SK-N-SH treated with all-trans-retinoic acid at 6 μM for 48 hours (cell line): ENCODE measurements at regions not wholly inside any gene's neighbourhood (a gene's known extent, or its start where the extent isn't known, plus 50 kb on each side); places are given as distances from the start of the nearest gene placed in this dataset.

Experiments used
- ATAC-seq: fragments of 200-7000 bp; cut with Tn5 transposase; 3 replicates; pipeline ENCODE4 v1.9.1; 2020; ENCODE audit warnings: mild to moderate bottlenecking, moderate library complexity
- ARNTL ChIP-seq: fragments of 450-650 bp; formaldehyde crosslinking; IDR thresholded peaks from 2 replicates; pipeline ENCODE4 v1.5.0; 2020; ENCODE audit warnings: low read depth, mild to moderate bottlenecking, moderate library complexity, borderline replicate concordance
- BACH2 ChIP-seq: fragments of 250-450 bp; sonication (Bioruptor Pico); IDR thresholded peaks from 2 replicates; pipeline ENCODE4 v1.9.0; 2021; ENCODE audit warnings: mild to moderate bottlenecking, borderline replicate concordance
- CSDC2 ChIP-seq: fragments of 250-450 bp; sonication (Bioruptor Pico); IDR thresholded peaks from 2 replicates; pipeline ENCODE4 v1.5.0; 2020; ENCODE audit warnings: mild to moderate bottlenecking, moderate library complexity
- ESRRG ChIP-seq: fragments of 250-450 bp; sonication (Bioruptor Pico); IDR thresholded peaks from 2 replicates; pipeline ENCODE4 v1.6.1; 2021; ENCODE audit warnings: mild to moderate bottlenecking
- ISL1 ChIP-seq: fragments of 250-450 bp; sonication (Bioruptor Pico); IDR thresholded peaks from 2 replicates; pipeline ENCODE4 v2.1.2; 2022; ENCODE audit warnings: mild to moderate bottlenecking, moderate library complexity
- OSR1 ChIP-seq: fragments of 250-450 bp; sonication (Bioruptor Pico); IDR thresholded peaks from 2 replicates; pipeline ENCODE4 v1.8.0; 2022; ENCODE audit warnings: moderate library complexity, mild to moderate bottlenecking, inconsistent platforms
- PPARA ChIP-seq: fragments of 250-450 bp; sonication (Bioruptor Pico); IDR thresholded peaks from 2 replicates; pipeline ENCODE4 v1.5.0; 2020; ENCODE audit warnings: mild to moderate bottlenecking, borderline replicate concordance
- RARB ChIP-seq: fragments of 250-450 bp; sonication (Bioruptor Pico); IDR thresholded peaks from 2 replicates; pipeline ENCODE4 v1.8.0; 2021; ENCODE audit warnings: mild to moderate bottlenecking, moderate library complexity
- SNAI2 ChIP-seq: fragments of 250-450 bp; sonication (Bioruptor Pico); IDR thresholded peaks from 2 replicates; pipeline ENCODE4 v1.5.0; 2020; ENCODE audit warnings: mild to moderate bottlenecking, moderate library complexity
- TCF4 ChIP-seq: fragments of 250-450 bp; sonication (Bioruptor Pico); IDR thresholded peaks from 2 replicates; pipeline ENCODE4 v1.8.0; 2021; ENCODE audit warnings: mild to moderate bottlenecking, moderate library complexity, borderline replicate concordance
- ZC3H10 ChIP-seq: fragments of 250-450 bp; sonication (Bioruptor Pico); IDR thresholded peaks from 2 replicates; pipeline ENCODE4 v1.5.1; 2021; ENCODE audit warnings: mild to moderate bottlenecking, moderate library complexity
- ZFP3 ChIP-seq: fragments of 250-450 bp; sonication (Bioruptor Pico); IDR thresholded peaks from 2 replicates; pipeline ENCODE4 v1.5.0; 2020; ENCODE audit warnings: mild to moderate bottlenecking, moderate library complexity
- ZFP30 ChIP-seq: fragments of 450-650 bp; formaldehyde crosslinking; IDR thresholded peaks from 2 replicates; pipeline ENCODE4 v1.5.0; 2022; ENCODE audit warnings: mild to moderate bottlenecking, moderate library complexity
- ZNF565 ChIP-seq: fragments of 450-650 bp; formaldehyde crosslinking; conservative IDR thresholded peaks from 2 replicates; pipeline ENCODE4 v1.5.0; 2020; ENCODE audit warnings: low read depth, mild to moderate bottlenecking, moderate library complexity
- ZNF70 ChIP-seq: fragments of 450-650 bp; formaldehyde crosslinking; IDR thresholded peaks from 2 replicates; pipeline ENCODE4 v1.5.0; 2020; ENCODE audit warnings: mild to moderate bottlenecking, moderate library complexity
- TF ChIP-seq, protein P1 (sequence below): fragments of 250-450 bp; sonication (Bioruptor Pico); IDR thresholded peaks from 2 replicates; pipeline ENCODE4 v1.5.1; 2020; ENCODE audit warnings: low read depth, mild to moderate bottlenecking, moderate library complexity
- TF ChIP-seq, protein P2 (sequence below): fragments of 250-450 bp; sonication (Bioruptor Pico); IDR thresholded peaks from 2 replicates; pipeline ENCODE4 v1.8.0; 2020; ENCODE audit warnings: mild to moderate bottlenecking, moderate library complexity, borderline replicate concordance
- TF ChIP-seq, protein P3 (sequence below): fragments of 250-450 bp; sonication (Bioruptor Pico); IDR thresholded peaks from 2 replicates; pipeline ENCODE4 v1.5.1; 2021; ENCODE audit warnings: mild to moderate bottlenecking, moderate library complexity

DNA sequence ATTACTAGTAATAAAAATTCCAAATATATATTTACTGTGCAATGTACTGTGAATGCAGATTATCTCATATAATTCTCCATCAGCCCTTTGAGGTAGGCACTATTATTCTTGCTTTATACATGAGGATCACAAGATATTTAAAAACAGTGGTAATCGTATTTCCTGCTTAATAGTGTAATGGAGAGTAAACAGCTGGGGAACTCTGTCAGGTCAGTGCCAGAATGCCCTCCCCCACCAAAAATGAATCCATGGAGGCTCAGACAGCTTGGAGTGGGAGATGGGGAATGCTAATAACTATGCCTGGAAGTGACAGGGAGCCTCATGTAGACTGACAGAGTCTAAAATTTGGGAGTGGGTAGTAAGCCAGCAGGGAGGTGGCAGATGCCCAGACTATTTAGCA, 153.6 kb downstream of the PAH start (continued):
- TF ChIP-seq OSR1 (CRISPR knock-in tag): no peak

DNA sequence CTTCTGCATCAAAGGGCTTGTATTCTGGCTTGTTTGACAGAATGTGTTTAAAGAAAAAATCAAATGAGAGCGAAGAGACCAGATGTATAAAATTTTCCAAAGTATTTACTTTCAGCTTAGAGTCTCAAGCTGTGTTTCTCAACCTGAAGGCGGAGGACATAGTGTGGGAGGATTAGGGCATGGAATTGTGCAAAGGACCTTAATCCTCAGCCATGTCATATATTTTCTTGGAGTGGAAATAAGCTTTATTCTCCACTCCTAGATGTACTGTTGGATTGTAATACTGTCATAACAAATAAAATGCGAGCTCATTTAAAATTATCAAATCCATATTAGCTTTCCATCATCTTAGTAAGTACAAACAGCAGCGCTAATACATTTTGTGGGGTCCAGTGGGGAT, 154.0 kb downstream of the PAH start:
- TF ChIP-seq TCF4 (CRISPR knock-in tag) (no peak), PPARA (CRISPR knock-in tag) (no peak), ZFP3 (CRISPR knock-in tag) (no peak), ESRRG (CRISPR knock-in tag) (no peak), ZNF565 (CRISPR knock-in tag) (no peak)
- TF ChIP-seq, protein P1, sequence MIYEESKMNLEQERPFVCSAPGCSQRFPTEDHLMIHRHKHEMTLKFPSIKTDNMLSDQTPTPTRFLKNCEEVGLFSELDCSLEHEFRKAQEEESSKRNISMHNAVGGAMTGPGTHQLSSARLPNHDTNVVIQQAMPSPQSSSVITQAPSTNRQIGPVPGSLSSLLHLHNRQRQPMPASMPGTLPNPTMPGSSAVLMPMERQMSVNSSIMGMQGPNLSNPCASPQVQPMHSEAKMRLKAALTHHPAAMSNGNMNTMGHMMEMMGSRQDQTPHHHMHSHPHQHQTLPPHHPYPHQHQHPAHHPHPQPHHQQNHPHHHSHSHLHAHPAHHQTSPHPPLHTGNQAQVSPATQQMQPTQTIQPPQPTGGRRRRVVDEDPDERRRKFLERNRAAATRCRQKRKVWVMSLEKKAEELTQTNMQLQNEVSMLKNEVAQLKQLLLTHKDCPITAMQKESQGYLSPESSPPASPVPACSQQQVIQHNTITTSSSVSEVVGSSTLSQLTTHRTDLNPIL (CRISPR knock-in tag): no peak
- TF ChIP-seq, protein P2, sequence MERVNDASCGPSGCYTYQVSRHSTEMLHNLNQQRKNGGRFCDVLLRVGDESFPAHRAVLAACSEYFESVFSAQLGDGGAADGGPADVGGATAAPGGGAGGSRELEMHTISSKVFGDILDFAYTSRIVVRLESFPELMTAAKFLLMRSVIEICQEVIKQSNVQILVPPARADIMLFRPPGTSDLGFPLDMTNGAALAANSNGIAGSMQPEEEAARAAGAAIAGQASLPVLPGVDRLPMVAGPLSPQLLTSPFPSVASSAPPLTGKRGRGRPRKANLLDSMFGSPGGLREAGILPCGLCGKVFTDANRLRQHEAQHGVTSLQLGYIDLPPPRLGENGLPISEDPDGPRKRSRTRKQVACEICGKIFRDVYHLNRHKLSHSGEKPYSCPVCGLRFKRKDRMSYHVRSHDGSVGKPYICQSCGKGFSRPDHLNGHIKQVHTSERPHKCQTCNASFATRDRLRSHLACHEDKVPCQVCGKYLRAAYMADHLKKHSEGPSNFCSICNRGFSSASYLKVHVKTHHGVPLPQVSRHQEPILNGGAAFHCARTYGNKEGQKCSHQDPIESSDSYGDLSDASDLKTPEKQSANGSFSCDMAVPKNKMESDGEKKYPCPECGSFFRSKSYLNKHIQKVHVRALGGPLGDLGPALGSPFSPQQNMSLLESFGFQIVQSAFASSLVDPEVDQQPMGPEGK (CRISPR knock-in tag): no peak
- ATAC-seq: no peak

DNA sequence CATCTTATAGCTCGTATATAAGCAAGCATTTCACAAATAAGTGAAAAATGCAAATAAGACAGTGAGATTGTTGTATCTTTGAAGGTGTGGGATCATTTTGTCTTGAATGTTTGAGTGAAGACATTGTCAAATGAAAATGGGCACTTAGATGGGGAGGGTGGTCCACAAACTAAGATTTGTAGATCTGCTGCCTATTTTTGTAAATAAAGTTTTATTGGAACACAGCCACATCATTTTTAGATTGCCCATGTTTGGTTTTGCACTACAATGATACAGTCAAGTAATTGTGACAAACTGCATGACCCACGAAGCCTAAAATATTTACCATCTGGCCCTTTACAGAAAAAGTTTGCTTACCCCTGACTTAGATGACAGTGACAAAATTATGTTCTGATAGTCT, 156.7 kb downstream of the PAH start:
- ATAC-seq: no peak

DNA sequence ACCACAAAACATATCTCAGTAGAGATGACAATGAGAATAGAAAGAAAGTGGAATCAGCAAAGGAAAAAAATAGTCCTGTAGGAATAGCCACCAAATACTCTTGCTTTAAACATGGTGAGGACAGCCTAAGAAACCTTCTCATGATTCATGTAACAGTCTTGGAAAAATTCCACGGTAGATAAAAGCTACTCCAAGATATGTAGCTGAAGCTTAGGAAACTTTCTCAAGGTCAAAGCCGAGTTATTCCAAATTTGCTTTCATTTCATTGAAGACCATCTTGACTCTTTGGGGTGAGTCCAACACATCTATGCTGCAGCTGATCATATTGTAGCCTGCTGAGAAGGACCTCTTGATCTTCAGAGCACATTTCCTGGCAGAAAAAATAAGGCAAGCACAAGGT, 157.6 kb downstream of the PAH start:
- no peak for ATAC-seq
- no peak for TF ChIP-seq BACH2 (CRISPR knock-in tag)
- TF ChIP-seq RARB (CRISPR knock-in tag): no peak
- TF ChIP-seq, protein P3, sequence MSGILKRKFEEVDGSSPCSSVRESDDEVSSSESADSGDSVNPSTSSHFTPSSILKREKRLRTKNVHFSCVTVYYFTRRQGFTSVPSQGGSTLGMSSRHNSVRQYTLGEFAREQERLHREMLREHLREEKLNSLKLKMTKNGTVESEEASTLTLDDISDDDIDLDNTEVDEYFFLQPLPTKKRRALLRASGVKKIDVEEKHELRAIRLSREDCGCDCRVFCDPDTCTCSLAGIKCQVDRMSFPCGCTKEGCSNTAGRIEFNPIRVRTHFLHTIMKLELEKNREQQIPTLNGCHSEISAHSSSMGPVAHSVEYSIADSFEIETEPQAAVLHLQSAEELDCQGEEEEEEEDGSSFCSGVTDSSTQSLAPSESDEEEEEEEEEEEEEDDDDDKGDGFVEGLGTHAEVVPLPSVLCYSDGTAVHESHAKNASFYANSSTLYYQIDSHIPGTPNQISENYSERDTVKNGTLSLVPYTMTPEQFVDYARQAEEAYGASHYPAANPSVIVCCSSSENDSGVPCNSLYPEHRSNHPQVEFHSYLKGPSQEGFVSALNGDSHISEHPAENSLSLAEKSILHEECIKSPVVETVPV (CRISPR knock-in tag): no peak
- TF ChIP-seq, protein P1 (CRISPR knock-in tag): no peak
- TF ChIP-seq OSR1 (CRISPR knock-in tag): no peak
- no peak for TF ChIP-seq SNAI2 (CRISPR knock-in tag)
- TF ChIP-seq ISL1: no peak

More for the DNA sequence above, 156.7 kb downstream of the PAH start:
- no peak for TF ChIP-seq PPARA (CRISPR knock-in tag)
- no peak for TF ChIP-seq ZNF70 (CRISPR knock-in tag)
- no peak for TF ChIP-seq ISL1
- TF ChIP-seq, protein P3 (CRISPR knock-in tag): no peak
- TF ChIP-seq ZFP3 (CRISPR knock-in tag): no peak
- no peak for TF ChIP-seq RARB (CRISPR knock-in tag)
- TF ChIP-seq, protein P2 (CRISPR knock-in tag): no peak
- TF ChIP-seq, protein P1 (CRISPR knock-in tag): no peak
- TF ChIP-seq CSDC2 (CRISPR knock-in tag): no peak
- TF ChIP-seq ZC3H10 (CRISPR knock-in tag): no peak
- TF ChIP-seq ZFP30 (CRISPR knock-in tag): no peak
- TF ChIP-seq ZNF565 (CRISPR knock-in tag): no peak
- TF ChIP-seq ARNTL (CRISPR knock-in tag): no peak
- TF ChIP-seq, all 23 proteins: peak for 0
